ENCODE measurements at regions not wholly inside any gene's neighbourhood (a gene's known extent, or its start where the extent isn't known, plus 50 kb on each side); places are given as distances from the start of the nearest gene placed in this dataset.

- Histone ChIP-seq H3K4me3 (no peak overlapping the region), H3K27ac (no peak overlapping the region), H3K27me3 (no peaks in the 10 kb centered on the region), H3K4me1 (no peaks in the 10 kb centered on the region), H3K36me3 (no peaks in the 10 kb centered on the region), H3K9me3 (no peaks in the 10 kb centered on the region)
- TF ChIP-seq, protein P1, sequence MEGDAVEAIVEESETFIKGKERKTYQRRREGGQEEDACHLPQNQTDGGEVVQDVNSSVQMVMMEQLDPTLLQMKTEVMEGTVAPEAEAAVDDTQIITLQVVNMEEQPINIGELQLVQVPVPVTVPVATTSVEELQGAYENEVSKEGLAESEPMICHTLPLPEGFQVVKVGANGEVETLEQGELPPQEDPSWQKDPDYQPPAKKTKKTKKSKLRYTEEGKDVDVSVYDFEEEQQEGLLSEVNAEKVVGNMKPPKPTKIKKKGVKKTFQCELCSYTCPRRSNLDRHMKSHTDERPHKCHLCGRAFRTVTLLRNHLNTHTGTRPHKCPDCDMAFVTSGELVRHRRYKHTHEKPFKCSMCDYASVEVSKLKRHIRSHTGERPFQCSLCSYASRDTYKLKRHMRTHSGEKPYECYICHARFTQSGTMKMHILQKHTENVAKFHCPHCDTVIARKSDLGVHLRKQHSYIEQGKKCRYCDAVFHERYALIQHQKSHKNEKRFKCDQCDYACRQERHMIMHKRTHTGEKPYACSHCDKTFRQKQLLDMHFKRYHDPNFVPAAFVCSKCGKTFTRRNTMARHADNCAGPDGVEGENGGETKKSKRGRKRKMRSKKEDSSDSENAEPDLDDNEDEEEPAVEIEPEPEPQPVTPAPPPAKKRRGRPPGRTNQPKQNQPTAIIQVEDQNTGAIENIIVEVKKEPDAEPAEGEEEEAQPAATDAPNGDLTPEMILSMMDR (IDR thresholded peaks at IDR 0.05): no peak
- no peak for TF ChIP-seq POLR2A (IDR thresholded peaks at IDR 0.05)
- no peak for DNase-seq
These were observed 348.8 kb upstream of the SPTLC3 start for GRCh38 chr20:12659942-12660341.

GRCh38 chr20:12660918-12661317, 347.9 kb upstream of the SPTLC3 start:
- Histone ChIP-seq H3K4me1 (no peaks in the 10 kb centered on the region), H3K27me3 (no peaks in the 10 kb centered on the region), H3K4me3 (no peak overlapping the region), H3K9me3 (no peaks in the 10 kb centered on the region), H3K36me3 (no peaks in the 10 kb centered on the region), H3K27ac (no peak overlapping the region)
- TF ChIP-seq POLR2A (IDR thresholded peaks at IDR 0.05): no peak
- TF ChIP-seq, protein P1 (IDR thresholded peaks at IDR 0.05): no peak
- DNase-seq: no peak

- H3K36me3 ChIP-seq: no peaks in the 10 kb centered on the region
- H3K4me1 ChIP-seq: no peaks in the 10 kb centered on the region
- no peak overlapping the region for H3K27ac ChIP-seq
- no peaks in the 10 kb centered on the region for H3K27me3 ChIP-seq
- TF ChIP-seq, protein P1 (IDR thresholded peaks at IDR 0.05): no peak
- TF ChIP-seq POLR2A (IDR thresholded peaks at IDR 0.05): no peak
- H3K4me3 ChIP-seq: no peak overlapping the region
- DNase-seq: no peak
- no peaks in the 10 kb centered on the region for H3K9me3 ChIP-seq
These were observed 338.5 kb upstream of the SPTLC3 start for GRCh38 chr20:12670301-12670700.

DNA sequence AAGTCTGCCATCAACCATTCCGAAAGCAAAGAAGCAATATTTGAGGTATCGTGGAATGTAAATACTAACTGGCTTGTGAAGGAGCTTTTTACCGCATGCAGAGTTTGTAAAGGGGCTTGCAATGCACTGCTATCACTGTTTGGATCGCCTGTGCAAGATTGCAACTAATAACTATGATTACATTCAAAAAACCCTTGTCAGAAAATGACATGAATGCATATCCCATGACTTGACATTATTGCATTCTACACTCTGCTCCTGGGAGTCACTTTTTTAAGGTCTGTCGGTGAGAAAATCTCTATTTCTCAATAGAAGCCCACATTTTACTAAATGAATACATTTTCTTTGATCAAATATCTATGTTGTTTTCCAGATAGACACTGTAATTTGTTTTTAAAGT, 335.4 kb upstream of the SPTLC3 start:
- no peak for DNase-seq
- H3K4me3 ChIP-seq: no peak overlapping the region
- H3K27me3 ChIP-seq: no peaks in the 10 kb centered on the region
- no peaks in the 10 kb centered on the region for H3K36me3 ChIP-seq
- no peaks in the 10 kb centered on the region for H3K4me1 ChIP-seq
- no peak overlapping the region for H3K27ac ChIP-seq
- TF ChIP-seq, protein P1 (IDR thresholded peaks at IDR 0.05): no peak
- no peak for TF ChIP-seq POLR2A (IDR thresholded peaks at IDR 0.05)
- no peaks in the 10 kb centered on the region for H3K9me3 ChIP-seq

- no peaks in the 10 kb centered on the region for H3K4me1 ChIP-seq
- no peak for TF ChIP-seq POLR2A (IDR thresholded peaks at IDR 0.05)
- TF ChIP-seq, protein P1 (IDR thresholded peaks at IDR 0.05): no peak
- no peaks in the 10 kb centered on the region for H3K9me3 ChIP-seq
- H3K4me3 ChIP-seq: no peak overlapping the region
- H3K27ac ChIP-seq: no peak overlapping the region
- no peak for DNase-seq
- no peaks in the 10 kb centered on the region for H3K36me3 ChIP-seq
- no peaks in the 10 kb centered on the region for H3K27me3 ChIP-seq
These were observed 330.8 kb upstream of the SPTLC3 start for GRCh38 chr20:12677925-12678324.

DNA sequence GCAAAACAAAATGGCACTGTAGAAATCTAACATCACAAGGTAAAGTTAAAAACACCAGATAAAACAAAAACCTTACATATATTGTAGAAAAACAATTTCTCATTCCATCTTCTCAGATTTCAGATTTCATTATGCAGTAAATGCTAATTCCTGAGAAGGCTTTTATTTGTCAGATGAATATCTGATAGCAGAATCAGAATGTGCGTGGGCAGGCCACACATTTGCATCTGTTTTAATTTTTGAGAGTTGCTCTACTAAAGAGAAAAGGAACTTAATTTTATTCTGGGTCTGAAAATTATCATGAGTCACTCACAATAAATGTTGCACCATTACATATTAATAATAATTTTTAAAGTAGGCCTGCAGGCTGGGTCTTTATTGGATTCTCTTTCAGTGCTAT, 329.3 kb upstream of the SPTLC3 start:
- no peaks in the 10 kb centered on the region for H3K4me1 ChIP-seq
- no peak overlapping the region for H3K27ac ChIP-seq
- H3K9me3 ChIP-seq: no peaks in the 10 kb centered on the region
- no peaks in the 10 kb centered on the region for H3K27me3 ChIP-seq
- DNase-seq: no peak
- no peak overlapping the region for H3K4me3 ChIP-seq
- no peaks in the 10 kb centered on the region for H3K36me3 ChIP-seq
- TF ChIP-seq, protein P1 (IDR thresholded peaks at IDR 0.05): no peak
- no peak for TF ChIP-seq POLR2A (IDR thresholded peaks at IDR 0.05)
